ENCODE measurements at regions not wholly inside any gene's neighbourhood (a gene's known extent, or its start where the extent isn't known, plus 50 kb on each side); places are given as distances from the start of the nearest gene placed in this dataset.

DNA sequence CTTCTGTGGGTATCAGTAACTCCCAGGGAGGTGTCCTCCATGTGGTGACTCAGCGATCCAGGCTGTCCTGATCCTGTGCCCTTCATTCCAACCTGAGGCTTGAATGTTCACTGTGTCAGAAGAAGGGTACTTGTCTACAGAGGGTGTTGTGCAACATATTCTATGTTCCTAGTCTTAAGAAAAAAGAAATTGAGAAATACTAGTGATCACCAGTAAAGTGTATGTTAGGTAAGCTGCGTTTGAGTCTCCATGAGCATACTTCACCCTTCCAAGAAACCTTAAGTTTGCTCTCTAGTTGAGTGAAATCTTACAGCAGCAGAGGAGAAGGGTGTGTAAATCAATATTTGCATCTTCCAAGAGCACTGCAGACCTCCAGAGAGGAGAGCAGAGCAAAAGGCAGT lies 122.2 kb upstream of the SLC24A5 start:
- DNase-seq: no peak

DNA sequence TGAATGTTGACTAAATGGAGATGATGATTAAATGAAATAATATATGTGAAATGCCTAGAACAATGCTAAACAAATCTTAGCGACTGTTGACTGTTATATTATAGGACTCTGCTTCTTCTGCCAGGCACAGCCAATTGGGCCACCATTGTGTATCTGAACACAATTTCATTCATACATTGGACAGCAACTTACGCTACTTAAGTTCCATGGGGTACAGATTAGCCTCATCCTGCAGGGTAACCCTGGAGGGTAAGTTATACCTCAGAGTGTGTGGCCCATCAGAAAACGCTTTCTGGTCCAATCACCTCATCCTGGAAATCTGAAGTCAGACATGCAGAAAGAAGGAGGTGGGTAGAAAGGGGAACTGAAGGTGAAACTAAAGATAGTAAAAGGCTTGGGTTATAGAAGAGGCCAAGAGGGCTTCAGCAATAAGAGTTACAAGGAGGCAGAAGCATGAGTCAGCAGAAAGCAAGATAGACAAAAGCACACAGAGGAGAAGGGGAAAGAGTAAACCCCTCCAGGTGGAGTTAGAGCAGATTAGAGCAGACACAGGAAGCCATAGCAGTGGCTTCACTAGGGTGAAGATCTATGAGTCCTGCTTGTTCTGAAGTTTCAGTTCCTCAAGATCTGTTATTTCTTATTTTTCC lies 119.3 kb upstream of the SLC24A5 start:
- DNase-seq: no peak

DNA sequence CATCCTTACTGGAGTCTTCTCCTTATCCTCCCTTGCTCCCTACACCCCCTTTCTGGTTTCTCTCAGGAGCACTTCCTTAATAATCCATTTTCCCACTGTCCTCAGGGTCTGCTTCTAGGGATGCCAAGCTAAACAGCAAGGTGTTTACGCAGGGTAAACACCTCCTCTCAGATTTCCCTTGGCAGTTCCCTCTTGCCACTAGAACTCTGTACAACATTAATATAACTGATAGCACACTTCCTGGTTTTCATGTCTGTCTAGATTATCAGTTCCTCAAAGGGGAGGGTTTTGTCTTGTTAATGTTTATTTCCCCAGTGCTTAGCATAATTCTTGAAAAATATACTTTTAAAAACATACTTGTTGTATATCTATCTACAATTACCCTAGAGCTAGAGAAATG lies 118.0 kb upstream of the SLC24A5 start:
- no peak for DNase-seq

DNA sequence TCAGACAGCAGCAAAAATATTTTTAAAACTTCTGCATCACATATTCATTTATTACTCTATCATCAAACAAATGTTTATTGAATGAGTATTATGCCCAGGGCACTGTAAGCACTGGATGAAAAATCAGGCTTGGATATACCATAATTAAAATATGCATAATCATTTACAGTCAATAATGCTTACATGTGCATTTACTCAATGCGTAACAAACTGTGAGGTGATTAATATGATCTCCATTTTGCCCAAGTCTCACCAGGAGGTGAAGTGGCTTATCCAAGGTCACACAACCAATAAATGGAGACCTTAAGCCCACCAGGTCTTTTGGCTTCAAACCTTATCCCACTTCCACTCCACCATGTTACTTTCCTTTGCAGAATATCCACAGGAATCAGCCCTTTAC lies 117.3 kb upstream of the SLC24A5 start:
- DNase-seq: no peak

DNA sequence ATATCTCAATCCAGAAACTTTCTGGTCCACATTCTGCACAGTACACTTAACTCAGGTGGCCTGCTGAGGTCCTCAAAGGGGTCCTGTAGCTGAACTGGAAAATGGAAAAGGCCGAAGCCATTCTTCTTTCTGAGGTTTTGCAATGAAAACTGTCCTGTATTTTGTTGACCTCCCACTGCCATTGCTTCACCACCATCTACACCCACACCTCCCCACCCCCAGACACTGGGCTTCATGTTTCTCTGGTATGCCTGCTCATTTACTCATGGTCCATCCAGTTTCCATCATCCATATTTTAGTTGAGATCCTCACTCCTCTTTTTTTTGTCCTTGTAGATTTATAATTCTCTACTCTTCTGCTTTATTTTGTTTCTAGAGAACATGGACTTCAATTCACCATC lies 115.7 kb upstream of the SLC24A5 start:
- DNase-seq: no peak

DNA sequence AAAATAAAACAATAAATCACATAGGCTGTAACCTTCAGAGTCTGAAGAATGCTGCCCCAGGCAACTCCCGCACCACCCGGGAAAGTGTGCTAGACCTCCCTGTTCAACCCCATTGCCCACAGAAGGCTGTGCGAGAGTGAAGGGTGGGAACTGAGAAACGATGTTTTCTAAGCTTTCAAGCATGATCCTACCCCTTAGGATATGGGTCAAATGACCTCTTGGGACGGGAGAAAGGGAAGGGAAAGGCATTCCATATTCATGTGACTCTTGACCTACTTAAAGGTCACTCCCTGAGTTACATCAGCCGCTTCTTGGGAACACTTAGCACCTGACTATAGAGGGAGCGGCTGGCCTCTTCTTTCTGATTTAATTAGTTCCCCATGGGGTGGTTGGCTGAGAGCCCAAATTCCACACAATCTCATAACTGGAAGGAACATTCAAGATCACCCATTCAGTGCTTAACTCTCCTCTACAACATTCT lies 114.7 kb upstream of the SLC24A5 start:
- DNase-seq: no peak

DNA sequence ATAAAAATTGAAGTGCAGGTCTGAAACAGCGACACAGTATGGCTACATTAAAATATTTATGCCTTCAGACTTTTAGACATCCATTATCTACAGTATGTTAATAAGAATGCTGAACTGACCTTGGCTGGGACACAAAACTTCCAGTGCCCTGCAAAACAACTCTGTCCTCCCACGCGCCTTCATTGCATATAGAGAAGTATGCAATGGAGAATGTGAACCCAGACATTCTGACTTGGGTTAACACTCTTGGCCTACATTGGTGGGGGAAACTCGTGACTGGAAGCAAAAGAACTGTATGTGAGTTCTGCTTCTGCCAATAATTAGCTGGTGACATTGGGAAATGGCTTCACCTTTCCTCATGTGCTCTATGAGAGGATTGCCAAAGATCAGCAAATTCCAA lies 110.5 kb upstream of the SLC24A5 start:
- no peak for DNase-seq

DNA sequence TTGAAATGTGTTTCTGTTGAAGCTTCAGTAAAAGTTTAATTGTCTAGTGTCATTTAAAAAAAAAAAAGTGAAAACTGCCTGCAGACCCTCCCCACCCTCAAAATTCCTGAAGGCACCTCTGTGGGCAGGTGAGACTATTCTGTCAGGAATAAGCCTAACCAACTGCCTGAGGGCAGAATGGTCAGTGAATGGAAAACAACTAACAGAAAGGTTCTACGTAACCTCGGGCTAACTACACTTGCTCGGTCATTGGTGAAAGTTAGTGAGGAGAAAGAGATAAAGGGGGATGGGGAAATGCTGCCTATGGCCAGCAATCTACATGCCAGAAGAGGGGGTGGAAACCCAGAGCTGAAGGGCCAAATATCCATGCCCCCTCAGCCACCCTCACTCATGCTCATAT lies 108.6 kb upstream of the SLC24A5 start:
- no peak for DNase-seq

DNA sequence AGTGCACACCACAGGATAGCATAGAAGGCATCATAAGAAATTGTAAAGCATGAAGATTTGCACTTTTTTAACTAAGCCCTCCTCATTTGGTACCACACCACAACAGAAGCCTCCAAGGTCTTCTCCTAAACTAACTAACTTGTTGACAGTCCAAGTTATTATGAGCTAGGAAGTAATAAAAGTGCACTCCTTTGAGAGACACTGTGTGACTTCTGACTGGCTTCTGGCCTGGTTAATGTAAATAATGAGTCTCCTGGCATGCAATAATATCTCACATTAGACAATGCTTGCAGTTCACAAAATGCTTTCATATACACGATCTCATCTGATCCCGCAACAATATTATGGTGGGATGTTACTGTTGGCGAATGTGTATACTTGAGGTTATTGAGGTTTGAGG lies 103.9 kb upstream of the SLC24A5 start:
- DNase-seq: no peak

DNA sequence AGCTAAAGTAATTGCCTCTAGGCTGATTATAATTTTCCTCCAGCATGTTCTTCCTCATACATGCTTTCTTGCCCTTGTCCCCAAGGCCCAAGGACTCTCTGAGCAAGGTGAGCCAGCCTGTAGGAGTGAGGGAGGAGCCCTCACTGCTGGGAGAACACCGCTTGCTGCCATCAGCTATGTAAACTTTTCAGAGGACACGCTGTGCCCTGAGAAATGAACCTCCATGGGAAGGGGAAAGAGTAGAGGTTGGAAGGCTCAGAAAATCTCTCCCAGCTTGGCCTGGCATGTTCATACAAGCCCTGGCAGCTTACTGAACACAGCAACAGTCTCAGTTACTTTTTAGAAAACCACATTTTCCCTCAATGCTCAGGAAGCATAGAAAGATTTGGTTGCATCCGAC lies 103.0 kb upstream of the SLC24A5 start:
- no peak for DNase-seq

DNA sequence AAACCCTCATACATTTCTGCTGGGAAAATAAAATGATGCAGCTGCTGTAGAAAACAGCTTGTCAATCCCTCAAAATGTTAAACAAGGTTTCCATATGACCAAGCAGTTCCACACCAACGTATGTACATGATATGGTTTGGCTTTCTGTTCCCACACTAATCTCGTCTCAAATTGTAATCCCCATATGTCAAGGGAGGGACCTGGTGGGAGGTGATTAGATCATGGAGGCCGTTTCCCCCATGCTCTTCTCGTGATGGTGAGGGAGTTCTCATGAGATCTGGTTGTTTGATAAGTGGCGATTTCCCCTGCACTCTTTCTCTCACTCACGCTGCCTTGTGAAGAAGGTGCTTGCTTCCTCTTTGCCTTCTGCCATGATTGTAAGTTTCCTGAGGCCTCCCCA lies 100.6 kb upstream of the SLC24A5 start:
- no peak for DNase-seq

DNA sequence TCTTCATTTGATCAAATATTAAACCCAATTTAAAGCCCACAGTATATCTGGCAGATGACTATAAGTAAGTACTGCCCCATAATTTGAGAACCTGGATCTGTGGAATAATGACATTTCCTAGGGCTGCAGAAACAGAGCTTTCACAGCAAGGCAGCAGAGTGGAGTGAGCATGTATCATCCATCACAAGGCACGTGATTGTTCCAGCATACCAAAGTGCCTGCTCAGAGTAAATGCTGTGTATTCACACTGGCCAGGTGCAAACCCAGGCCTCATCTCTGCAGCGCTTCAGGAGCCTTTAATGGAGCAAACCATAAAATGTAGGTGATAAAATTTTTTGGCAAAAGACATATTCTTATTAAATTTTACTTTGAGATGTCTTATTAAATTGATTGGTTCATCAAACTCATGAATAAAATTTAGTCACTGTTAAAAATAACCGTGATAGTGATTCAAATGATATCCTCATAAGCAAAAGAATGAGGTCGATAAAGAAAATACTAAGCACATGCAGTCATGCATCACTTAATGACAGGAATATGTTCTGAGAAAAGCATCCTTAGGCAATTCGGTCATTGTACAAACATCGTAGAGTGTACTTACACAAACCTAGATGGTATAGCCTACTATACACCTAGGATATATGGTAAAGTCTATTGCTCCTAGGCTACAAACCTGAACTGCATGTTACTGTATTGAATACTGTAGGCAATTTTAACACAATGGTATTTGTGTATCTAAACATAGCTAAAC lies 99.3 kb upstream of the SLC24A5 start:
- DNase-seq: no peak

DNA sequence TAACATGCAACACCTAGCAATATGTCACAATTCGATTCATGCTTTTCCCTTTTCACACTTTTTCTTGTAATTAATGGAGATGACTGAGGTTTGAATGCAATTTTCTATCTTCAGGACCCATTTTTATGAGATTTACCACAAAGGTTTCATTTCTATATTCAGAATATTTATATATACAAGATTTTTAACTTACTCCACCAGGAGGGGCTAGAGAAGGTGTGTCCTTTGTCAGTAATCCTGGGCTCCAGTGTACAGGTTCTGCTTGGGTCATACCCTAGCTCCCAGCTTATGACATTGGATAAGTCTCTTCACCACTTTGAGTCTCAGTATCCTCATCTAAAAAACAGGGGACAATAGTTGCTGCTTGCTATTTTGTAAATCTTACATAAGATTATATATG lies 95.7 kb upstream of the SLC24A5 start:
- DNase-seq: peak; percentile 16

DNA sequence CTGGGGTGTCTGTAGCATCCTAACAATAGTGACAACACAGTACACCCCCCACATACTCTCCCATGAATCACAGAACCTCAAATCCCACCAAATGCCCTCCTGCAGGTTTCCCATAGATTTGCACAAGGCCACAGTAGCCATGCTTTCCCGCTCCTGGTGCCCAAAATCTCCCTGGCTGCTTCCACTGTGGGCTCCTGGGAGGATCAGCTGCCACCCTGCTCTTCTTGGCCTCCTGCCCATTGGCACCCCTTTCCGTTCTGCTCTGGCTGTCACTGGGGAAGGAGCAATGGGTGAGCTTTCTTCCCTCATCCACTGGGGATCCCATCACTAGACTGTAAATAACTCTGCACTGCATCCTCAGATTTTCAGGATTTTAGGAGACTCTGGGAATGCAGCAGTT lies 92.1 kb upstream of the SLC24A5 start:
- no peak for DNase-seq

DNA sequence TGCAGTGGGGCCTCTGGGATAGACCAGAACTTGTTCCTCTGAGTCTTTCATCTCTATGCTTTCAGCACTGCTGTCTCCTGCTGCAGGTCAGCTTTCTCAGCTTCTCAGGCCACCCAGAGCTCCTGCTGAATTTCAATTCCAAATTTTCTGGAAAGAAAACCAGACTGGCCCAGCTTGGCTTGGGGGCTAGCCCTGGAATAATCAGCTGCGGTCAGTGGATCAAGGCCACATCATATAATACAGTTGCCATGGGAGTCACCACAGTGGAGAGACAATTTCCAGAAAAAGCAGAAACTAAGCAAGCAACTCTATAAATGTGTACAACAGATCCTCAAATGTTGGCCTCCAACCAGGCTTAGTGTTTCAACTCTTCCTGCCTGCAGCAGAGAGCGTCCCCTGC lies 91.1 kb upstream of the SLC24A5 start:
- DNase-seq: no peak

DNA sequence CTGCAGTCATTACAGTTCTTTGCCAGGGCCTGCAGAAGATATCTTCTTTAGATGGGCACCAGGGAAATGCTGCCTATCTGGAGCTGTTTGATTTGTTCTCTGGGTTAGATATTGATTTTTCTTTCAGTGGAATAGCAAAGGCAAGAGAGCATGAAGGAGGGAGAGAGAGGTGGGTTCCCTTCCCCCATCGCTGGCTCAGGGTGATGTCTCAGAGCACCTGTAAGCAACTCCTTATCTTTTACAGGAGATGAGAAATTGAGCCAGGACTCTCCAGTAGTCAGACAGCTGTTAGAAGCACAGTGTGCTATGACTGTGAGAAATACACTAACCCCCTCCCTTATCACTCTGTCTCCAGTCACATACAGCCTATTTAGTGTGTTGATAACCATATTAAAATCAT lies 89.3 kb upstream of the SLC24A5 start:
- DNase-seq: no peak

DNA sequence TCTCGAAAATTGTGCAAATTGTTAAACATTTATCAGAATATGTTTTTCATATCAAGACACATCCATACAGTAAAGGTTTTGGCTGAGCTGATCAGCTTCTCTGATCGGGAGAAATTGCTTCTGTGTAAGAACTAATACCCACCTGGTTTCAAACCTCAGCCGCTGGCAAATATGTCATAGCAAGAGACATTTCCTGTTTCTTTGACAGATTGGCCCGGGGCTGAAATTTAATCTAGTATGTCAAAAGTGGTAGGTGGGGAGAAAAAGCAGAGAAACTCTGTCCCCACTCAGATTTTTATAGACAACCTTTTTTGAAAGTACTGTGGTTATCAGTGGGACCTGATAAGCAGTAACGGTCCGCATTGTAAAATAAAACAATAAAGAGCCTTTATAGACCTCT lies 88.8 kb upstream of the SLC24A5 start:
- DNase-seq: no peak

DNA sequence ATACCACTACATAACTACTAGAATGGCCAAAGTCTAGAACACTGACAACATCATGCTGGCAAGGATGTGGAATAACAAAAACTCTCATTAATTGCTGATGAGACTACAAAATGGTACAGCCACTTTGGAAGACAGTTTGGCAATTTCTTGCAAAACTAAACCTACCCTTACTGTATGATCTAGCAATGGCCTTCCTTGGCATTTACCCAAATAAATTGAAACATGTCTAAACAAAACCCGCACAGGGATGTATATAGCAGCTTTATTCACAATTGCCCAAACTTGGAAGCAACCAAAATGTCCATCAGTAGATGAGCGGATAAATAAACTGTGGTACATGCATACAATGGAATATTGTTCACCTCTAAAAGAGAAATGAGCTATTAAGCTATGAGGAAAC lies 87.9 kb upstream of the SLC24A5 start:
- DNase-seq: no peak

DNA sequence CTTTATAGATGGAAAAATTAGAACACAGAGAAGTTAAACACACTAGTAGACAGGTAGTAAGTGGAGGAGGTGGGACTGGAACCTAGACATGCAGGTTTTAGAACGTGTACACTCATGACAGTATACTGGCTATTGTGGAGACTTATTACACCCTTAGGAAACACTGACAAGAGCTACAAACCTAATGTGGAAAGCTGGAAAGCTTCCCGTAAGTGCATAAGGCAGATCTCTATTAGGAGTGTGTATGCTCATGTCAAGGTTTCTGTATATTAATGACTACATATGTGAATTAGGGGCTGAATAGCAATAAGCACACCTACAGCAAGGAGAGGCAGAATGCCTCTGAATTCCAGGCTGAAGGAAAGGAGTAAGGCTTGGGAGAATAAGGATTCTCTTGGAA lies 82.6 kb upstream of the SLC24A5 start:
- DNase-seq: no peak

DNA sequence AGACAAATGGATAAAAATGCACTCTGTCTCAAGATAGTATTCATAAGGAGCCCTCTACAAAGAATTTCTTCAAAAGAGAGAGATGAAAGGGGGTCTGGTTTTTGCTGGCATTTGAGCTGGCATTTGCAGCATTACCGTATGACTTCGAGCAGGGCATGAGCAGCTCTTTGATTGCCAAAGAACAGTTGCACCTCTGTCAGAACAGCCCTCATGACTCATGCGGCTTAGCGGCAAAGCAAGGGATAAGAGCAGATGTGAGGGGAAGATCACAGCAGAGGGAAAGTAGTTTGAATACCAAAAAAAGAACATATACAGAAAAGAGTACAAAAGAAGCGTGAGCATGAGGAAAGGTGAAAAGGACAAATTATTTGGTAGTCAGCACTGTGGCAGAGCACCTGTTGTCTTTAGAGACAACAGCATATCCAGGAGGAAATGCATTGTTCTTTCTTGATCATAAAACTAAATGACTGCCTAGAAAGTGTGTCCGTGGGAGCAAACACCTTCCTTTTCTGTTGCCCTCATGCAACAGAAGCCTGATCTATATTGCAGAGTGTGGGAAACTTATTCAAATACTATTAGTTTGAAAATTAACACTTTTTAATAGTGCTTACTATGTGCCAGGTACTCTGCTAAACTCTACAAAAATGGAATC lies 80.5 kb upstream of the SLC24A5 start:
- DNase-seq: no peak

DNA sequence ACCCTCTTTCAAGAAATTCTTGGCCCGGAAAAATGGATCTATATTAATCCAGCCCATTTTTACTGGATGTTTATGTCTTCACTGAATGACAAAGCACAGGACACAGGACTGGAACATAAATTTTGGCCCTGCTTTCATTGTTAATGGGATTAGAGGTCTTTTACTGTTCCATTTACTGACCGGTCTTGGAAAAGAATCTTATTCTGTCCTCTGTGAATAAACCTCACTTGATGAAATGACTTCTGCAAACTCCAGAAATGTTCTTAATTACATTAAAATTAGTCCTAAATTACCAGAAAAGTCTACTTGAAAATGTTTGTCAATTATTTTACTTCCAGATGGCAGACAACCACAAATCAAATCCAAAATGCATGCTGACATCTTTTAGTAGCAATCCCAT lies 79.3 kb upstream of the SLC24A5 start:
- no peak for DNase-seq

DNA sequence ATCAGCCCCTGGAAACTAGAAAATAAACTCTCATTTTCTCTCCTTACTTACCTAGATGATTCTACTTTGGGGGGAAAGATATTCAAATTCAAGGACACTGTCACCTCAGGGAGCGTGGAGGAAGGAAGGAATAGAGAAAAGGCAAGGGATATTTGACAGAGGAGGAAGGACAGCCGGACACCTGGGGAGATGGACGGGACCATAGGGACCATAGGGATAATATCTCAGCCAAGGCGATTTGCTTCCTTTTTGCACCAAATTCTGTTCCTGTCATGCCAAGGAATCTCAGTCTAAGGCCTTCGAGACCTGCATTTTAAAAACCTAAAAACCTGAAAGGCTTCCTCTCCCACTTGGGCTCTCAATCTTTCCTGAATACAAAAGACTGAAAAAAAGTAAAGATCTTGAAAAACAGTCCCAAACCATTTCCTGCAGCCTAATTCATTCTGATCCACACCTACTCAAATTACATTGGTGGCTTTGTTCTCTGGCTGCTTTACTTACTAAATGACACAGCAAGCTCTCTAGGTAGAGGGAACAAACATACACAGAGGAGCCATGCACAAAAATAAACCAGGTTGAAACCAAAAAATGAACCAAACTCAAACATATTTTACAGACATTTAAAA lies 73.9 kb upstream of the SLC24A5 start:
- DNase-seq: no peak

DNA sequence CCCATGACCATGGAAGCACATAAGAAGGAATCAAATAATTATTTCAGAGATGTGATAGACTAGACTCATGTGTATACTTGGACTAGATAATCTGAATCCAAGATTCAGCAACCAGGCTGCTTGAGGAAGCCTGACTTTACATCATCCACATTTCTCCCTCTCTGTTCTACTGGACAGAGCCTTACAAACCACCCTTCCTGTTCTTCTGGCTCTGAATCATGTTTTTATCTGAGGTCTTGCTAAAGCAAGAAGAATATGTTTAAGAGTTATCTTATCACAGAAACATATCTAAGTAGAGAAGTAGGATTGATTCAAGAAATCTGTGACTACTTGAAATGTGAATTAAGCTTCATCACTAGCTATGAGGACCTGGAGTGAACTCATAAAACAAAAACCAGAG lies 71.1 kb upstream of the SLC24A5 start:
- DNase-seq: no peak

DNA sequence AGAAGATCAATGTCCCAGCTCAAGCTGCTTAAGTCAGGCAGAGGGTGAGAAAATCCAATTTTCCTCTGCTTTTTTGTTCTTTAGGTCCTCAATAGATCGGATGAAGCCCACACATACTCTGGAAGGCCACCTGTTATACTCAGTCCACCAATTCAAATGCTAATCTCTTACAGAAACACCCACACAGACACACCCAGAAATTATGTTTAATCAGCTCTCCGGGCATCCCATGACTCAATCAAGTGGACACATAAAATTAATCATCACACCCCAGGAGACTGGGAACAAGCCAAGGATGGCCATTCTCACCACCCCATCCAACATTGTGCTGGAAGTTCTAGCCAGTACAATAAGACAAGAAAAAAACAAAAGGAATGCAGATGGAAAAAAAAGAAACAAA lies 67.8 kb upstream of the SLC24A5 start:
- DNase-seq: no peak

Measured in dermis blood vessel endothelial cell (primary cell).